Stimulated activated CD8-positive, alpha-beta memory T cell treated with anti-CD3 and anti-CD28 coated beads, Interleukin-15, amount 100 ng/mL, for 4 hours (primary cell): ENCODE measurements at regions not wholly inside any gene's neighbourhood (a gene's known extent, or its start where the extent isn't known, plus 50 kb on each side); places are given as distances from the start of the nearest gene placed in this dataset.

Experiments
- DNase-seq, 2 donors: peaks; one replicate each; pipeline ENCODE4 v3.0.0-alpha.2; 2020; ENCODE audit warnings: low read depth in 2 of 2

GRCh38 chr2:18465979-18466378, 94.5 kb downstream of the RDH14 start:
- no peak for DNase-seq

- DNase-seq, result no peak
Observed at GRCh38 chr2:18464913-18465312, 95.5 kb downstream of the RDH14 start.

- no peak for DNase-seq
Observed at GRCh38 chr2:18456026-18456425, 104.4 kb downstream of the RDH14 start.

- DNase-seq, result no peak
Observed at GRCh38 chr2:18455236-18455862, 105.1 kb downstream of the RDH14 start.

- DNase-seq, result no peak
Observed at GRCh38 chr2:18454692-18455235, 105.7 kb downstream of the RDH14 start.

- no peak for DNase-seq
Observed at GRCh38 chr2:18446715-18447114, 113.7 kb downstream of the RDH14 start.

GRCh38 chr2:18445433-18446320, 114.8 kb downstream of the RDH14 start:
- DNase-seq, result no peak

GRCh38 chr2:18444806-18445205, 115.6 kb downstream of the RDH14 start:
- no peak for DNase-seq

GRCh38 chr2:18441583-18441982, 118.9 kb downstream of the RDH14 start:
- DNase-seq, result no peak

GRCh38 chr2:18440777-18441176, 119.7 kb downstream of the RDH14 start:
- no peak for DNase-seq

GRCh38 chr2:18440141-18440661, 120.3 kb downstream of the RDH14 start:
- no peak for DNase-seq

- no peak for DNase-seq
Observed at GRCh38 chr2:18439716-18440115, 120.7 kb downstream of the RDH14 start.

GRCh38 chr2:18437909-18438308, 122.5 kb downstream of the RDH14 start:
- no peak for DNase-seq

GRCh38 chr2:18436503-18437005, 123.9 kb downstream of the RDH14 start:
- DNase-seq, result no peak

- no peak for DNase-seq
Observed at GRCh38 chr2:18435426-18436037, 124.9 kb downstream of the RDH14 start.

- DNase-seq, result no peak
Observed at GRCh38 chr2:18433872-18434271, 126.6 kb downstream of the RDH14 start.

GRCh38 chr2:18432999-18433398, 127.5 kb downstream of the RDH14 start:
- DNase-seq, result no peak

GRCh38 chr2:18430996-18431748, 129.3 kb downstream of the RDH14 start:
- DNase-seq, result no peak

GRCh38 chr2:18428516-18428915, 131.9 kb downstream of the RDH14 start:
- no peak for DNase-seq

- DNase-seq, result no peak
Observed at GRCh38 chr2:18427762-18428161, 132.7 kb downstream of the RDH14 start.

GRCh38 chr2:18426174-18426573, 134.3 kb downstream of the RDH14 start:
- no peak for DNase-seq
